Smooth muscle cell (in vitro differentiated cells): ENCODE measurements at regions not wholly inside any gene's neighbourhood (a gene's known extent, or its start where the extent isn't known, plus 50 kb on each side); places are given as distances from the start of the nearest gene placed in this dataset.

Experiments
- DNase-seq: peaks from one replicate; lab custom pipeline; 2025; ENCODE audit not compliant: unreplicated experiment; lab: John Stamatoyannopoulos, UW
- H2AFZ ChIP-seq: fragments of 200-600 bp; sonication (generic); 2 replicates; pipeline ENCODE4 v1.6.0; 2016; ENCODE audit warnings: antibody characterized with exemption, low read depth, mild to moderate bottlenecking
- H3F3A ChIP-seq: fragments of 200-600 bp; sonication (generic); 2 replicates; pipeline ENCODE4 v1.6.0; 2017; ENCODE audit warnings: antibody characterized with exemption, low read depth
- H3K27ac ChIP-seq: fragments of 200-600 bp; sonication (generic); 2 replicates; pipeline ENCODE4 v1.5.1; 2016; ENCODE audit warnings: low read depth, mild to moderate bottlenecking
- H3K27me3 ChIP-seq: fragments of 200-600 bp; sonication (generic); 2 replicates; pipeline ENCODE4 v1.6.1; 2016; ENCODE audit warnings: low read depth, mild to moderate bottlenecking
- H3K36me3 ChIP-seq: fragments of 200-600 bp; sonication (generic); 2 replicates; pipeline ENCODE4 v1.5.1; 2016; ENCODE audit warnings: low read depth
- H3K4me1 ChIP-seq: fragments of 200-600 bp; sonication (generic); 2 replicates; pipeline ENCODE4 v1.5.1; 2016; ENCODE audit warnings: low read depth
- H3K4me2 ChIP-seq: fragments of 200-600 bp; sonication (generic); 2 replicates; pipeline ENCODE4 v1.6.0; 2016; ENCODE audit warnings: mild to moderate bottlenecking
- H3K4me3 ChIP-seq: fragments of 200-600 bp; sonication (generic); 2 replicates; pipeline ENCODE4 v1.5.1; 2016; ENCODE audit warnings: mild to moderate bottlenecking
- H3K79me2 ChIP-seq: fragments of 200-600 bp; sonication (generic); 2 replicates; pipeline ENCODE4 v1.6.0; 2016; ENCODE audit warnings: low read depth, mild to moderate bottlenecking
- H3K9ac ChIP-seq: fragments of 200-600 bp; sonication (generic); 2 replicates; pipeline ENCODE4 v1.6.0; 2016; ENCODE audit warnings: low read depth
- H3K9me3 ChIP-seq: fragments of 200-600 bp; sonication (generic); replicated peaks from 2 replicates; pipeline ENCODE4 v1.5.1; 2016; ENCODE audit warnings: low read depth
- H4K20me1 ChIP-seq: fragments of 200-600 bp; sonication (generic); 2 replicates; pipeline ENCODE4 v1.6.0; 2016; ENCODE audit warnings: low read depth
- CTCF ChIP-seq: fragments of 200-600 bp; sonication (generic); IDR thresholded peaks from 2 replicates; pipeline ENCODE4 v1.5.1; 2017; ENCODE audit warnings: borderline replicate concordance, mild to moderate bottlenecking, antibody characterized with exemption; ENCODE audit not compliant: insufficient read depth, poor library complexity, severe bottlenecking
- WGBS: methylation state at CpG from one replicate; pipeline ENCODE4 v1.1.7; 2016; ENCODE audit warnings: low lambda C conversion rate; 5-methylcytosine and 5-hydroxymethylcytosine counted together

DNA sequence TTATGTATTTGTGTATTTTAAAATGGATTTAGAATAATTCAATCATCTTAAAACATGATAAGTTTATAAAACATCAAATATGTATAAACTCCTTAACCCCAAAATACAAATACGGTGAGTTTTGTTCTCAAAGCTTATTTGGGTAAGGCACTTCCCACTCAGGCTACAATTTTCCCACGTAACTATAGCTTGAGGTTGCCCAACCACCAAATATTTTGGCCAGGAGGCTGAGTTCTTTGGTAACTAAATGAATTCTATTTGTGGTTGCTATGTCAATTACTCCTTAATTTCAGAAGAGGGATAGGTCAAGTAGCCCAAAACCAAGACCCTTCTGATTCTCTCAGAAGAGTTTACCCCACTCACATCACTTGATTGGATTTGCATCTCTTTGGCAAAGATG is 70.4 kb downstream of the MYL12B start:
- H2AFZ ChIP-seq, result peak overlapping the region; percentile 39
- H3K27me3 ChIP-seq, result no peaks in the 10 kb centered on the region
- H3K4me1 ChIP-seq, result no peaks in the 10 kb centered on the region
- H4K20me1 ChIP-seq, result no peaks in the 10 kb centered on the region
- WGBS, result 80% methylated on average over 2 of the region's 2 CpGs
- DNase-seq, result no peak
- H3K79me2 ChIP-seq, result no peaks in the 10 kb centered on the region
- no peaks in the 10 kb centered on the region for H3K9me3 ChIP-seq
- no peaks in the 10 kb centered on the region for H3F3A ChIP-seq
- no peaks in the 10 kb centered on the region for H3K36me3 ChIP-seq
- no peak overlapping the region for H3K4me2 ChIP-seq
- H3K9ac ChIP-seq, result no peak overlapping the region
- H3K27ac ChIP-seq, result no peak overlapping the region
- TF ChIP-seq CTCF, result no peak
- no peak overlapping the region for H3K4me3 ChIP-seq

- H2AFZ ChIP-seq, result peak overlapping the region; percentile 39
- H3K4me2 ChIP-seq, result no peak overlapping the region
- TF ChIP-seq CTCF, result no peak
- H4K20me1 ChIP-seq, result no peaks in the 10 kb centered on the region
- H3K9ac ChIP-seq, result no peak overlapping the region
- H3K27ac ChIP-seq, result no peak overlapping the region
- whole genome bisulfite sequencing, result 81% methylated on average over 4 of the region's 4 CpGs
- H3K4me3 ChIP-seq, result no peak overlapping the region
- no peak for DNase-seq
- no peaks in the 10 kb centered on the region for H3F3A ChIP-seq
- no peaks in the 10 kb centered on the region for H3K27me3 ChIP-seq
- H3K79me2 ChIP-seq, result no peaks in the 10 kb centered on the region
- no peaks in the 10 kb centered on the region for H3K4me1 ChIP-seq
- no peaks in the 10 kb centered on the region for H3K36me3 ChIP-seq
- H3K9me3 ChIP-seq, result no peaks in the 10 kb centered on the region
These were observed 71.3 kb downstream of the MYL12B start for GRCh38 chr18:3333056-3333720.

DNA sequence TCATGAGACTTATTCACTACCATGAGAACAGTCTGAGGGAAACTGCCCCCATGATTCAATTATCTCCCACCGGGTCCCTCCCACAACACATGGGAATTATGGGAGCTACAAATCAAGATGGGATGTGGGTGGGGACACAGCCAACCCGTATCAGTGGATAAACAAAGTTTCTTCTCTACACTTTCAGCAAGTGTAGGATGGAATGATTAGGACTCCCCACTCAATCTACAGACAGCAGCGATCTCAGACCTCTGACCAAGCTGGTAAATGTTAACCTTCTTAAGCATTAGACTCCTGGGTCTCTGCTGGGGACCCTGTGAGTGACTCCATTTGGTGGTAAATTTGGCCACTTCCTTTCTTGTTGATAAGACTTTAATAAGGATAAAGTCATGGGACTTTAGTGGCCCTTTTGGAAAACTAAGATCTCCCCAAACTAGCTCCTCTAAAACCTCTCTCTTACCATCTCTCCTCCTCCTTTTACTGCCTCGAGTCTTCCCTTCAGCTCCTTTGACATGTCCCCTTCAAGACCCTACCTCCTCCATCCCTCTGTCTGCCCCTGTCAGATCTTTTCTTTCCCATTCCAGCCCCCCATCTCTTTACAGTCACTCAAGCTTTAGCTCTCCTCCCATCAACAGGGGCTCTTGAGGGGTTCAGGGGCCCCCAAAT is 71.9 kb downstream of the MYL12B start:
- no peaks in the 10 kb centered on the region for H3K79me2 ChIP-seq
- H3K9ac ChIP-seq, result no peak overlapping the region
- no peaks in the 10 kb centered on the region for H3K36me3 ChIP-seq
- no peak overlapping the region for H3K4me2 ChIP-seq
- no peaks in the 10 kb centered on the region for H3F3A ChIP-seq
- TF ChIP-seq CTCF, result no peak
- no peaks in the 10 kb centered on the region for H3K27me3 ChIP-seq
- no peak for DNase-seq
- no peak overlapping the region for H3K27ac ChIP-seq
- H2AFZ ChIP-seq, result no peak overlapping the region
- no peaks in the 10 kb centered on the region for H3K4me1 ChIP-seq
- 83% methylated on average over 4 of the region's 4 CpGs for WGBS
- H3K9me3 ChIP-seq, result no peaks in the 10 kb centered on the region
- no peak overlapping the region for H3K4me3 ChIP-seq
- no peaks in the 10 kb centered on the region for H4K20me1 ChIP-seq
